ENCODE measurements at regions not wholly inside any gene's neighbourhood (a gene's known extent, or its start where the extent isn't known, plus 50 kb on each side); places are given as distances from the start of the nearest gene placed in this dataset.

DNA sequence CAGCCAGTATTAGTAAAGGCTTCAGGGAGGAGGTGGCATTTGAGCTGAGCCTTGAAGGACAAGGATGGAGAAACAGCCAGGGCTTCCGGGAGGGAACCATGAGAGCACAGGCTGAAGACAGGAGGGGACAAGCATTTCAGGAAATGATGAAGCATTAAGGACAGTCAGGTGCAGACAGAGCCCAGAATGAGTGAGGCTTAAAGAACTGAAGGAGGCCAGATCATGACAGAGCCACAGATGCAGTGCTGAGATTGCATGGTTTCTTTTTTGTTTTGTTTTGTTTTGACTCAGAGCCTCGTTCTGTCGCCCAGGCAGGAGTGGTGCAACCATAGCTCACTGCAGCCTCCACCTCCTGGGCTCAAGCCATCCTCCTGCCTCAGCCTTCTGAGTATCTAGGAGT is 211.5 kb downstream of the SOX9 start:
- TF ChIP-seq POLR2A (IDR thresholded peaks at IDR 0.05; ENCODE audit: low read length), result no peak
- no peak for TF ChIP-seq GATA1 (IDR thresholded peaks at IDR 0.05; ENCODE audit: low read depth, low read length)
